ENCODE measurements at regions not wholly inside any gene's neighbourhood (a gene's known extent, or its start where the extent isn't known, plus 50 kb on each side); places are given as distances from the start of the nearest gene placed in this dataset.

- Histone ChIP-seq H3K36me3 (ENCODE audit: control insufficient read depth in 2 of 2, extremely low read depth in 1 of 2, insufficient read depth in 2 of 2, low read length in 2 of 2) (no peaks in the 10 kb centered on the region), H3K9ac (replicated peaks; ENCODE audit: extremely low read depth, insufficient read depth, low read length) (no peak overlapping the region), H3K4me1 (ENCODE audit: control insufficient read depth, extremely low read depth, insufficient read depth, low read length) (no peaks in the 10 kb centered on the region), H3K9me3 (replicated peaks; ENCODE audit: control insufficient read depth, insufficient read depth, low read length) (no peaks in the 10 kb centered on the region), H4K20me1 (replicated peaks; ENCODE audit: control insufficient read depth, extremely low read depth, insufficient read depth, low read length) (no peaks in the 10 kb centered on the region), H3K9me1 (replicated peaks; ENCODE audit: control insufficient read depth, extremely low read depth, insufficient read depth, low read length) (no peaks in the 10 kb centered on the region), H2AFZ (ENCODE audit: low read depth, low read length) (no peak overlapping the region), H3K27ac (ENCODE audit: insufficient read depth, low read depth, low read length) (no peak overlapping the region), H3K79me2 (ENCODE audit: control insufficient read depth, insufficient read depth, low read length) (no peaks in the 10 kb centered on the region), H3K27me3 (ENCODE audit: control insufficient read depth in 2 of 2, insufficient read depth in 2 of 2, low read length in 2 of 2) (no peaks in the 10 kb centered on the region), H3K4me3 (replicated peaks in 1 of 3; ENCODE audit: insufficient read depth in 1 of 3, low read depth in 1 of 3, low read length in 3 of 3) (no peak overlapping the region), H3K4me2 (ENCODE audit: insufficient read depth, low read length) (no peak overlapping the region)
- FAIRE-seq, result no peak
- POLR2A ChIA-PET, result no interaction called here
- intact Hi-C loops (cut with micrococcal nuclease) (no loop called here), dilution Hi-C loops (cut with MboI; ENCODE audit: extremely low pct_ligation_motif_present, low sequenced_read_pairs) (no loop called here)
- DNase-seq (ENCODE audit: low read depth, low spot score), result no peak
- TF ChIP-seq FOS (IDR thresholded peaks at IDR 0.05; ENCODE audit: borderline replicate concordance, insufficient read depth, low read length), result no peak
- BruUV-seq (replicated peaks), result no TSS peak
- CTCF ChIA-PET, result no interaction called here
These were observed 263.1 kb downstream of the LOXHD1 start for GRCh38 chr18:46393961-46394360.

DNA sequence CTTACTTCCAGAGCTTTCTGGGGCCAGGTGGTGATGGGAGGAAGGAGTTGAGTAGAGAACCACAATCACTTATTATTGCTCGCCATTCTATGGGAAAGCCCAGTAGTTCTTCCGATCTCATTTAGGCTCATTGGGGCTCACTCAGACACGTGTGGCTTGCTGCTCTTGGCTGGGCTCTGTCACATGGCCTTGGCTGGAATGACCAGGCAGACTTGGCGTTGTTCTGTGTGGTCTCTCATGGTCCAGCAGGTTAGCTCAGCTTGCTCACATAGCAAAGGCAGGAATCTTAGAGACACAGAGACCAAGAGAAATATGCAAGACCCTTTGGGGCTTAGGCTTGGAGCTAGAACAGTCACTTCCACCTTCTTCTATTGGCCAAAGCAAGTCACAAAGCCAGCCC is 261.2 kb downstream of the LOXHD1 start:
- Histone ChIP-seq H3K36me3 (ENCODE audit: control insufficient read depth in 2 of 2, extremely low read depth in 1 of 2, insufficient read depth in 2 of 2, low read length in 2 of 2) (no peaks in the 10 kb centered on the region), H2AFZ (ENCODE audit: low read depth, low read length) (no peak overlapping the region), H3K79me2 (ENCODE audit: control insufficient read depth, insufficient read depth, low read length) (no peaks in the 10 kb centered on the region), H3K4me1 (ENCODE audit: control insufficient read depth, extremely low read depth, insufficient read depth, low read length) (no peaks in the 10 kb centered on the region), H3K4me2 (ENCODE audit: insufficient read depth, low read length) (no peak overlapping the region), H3K9me3 (replicated peaks; ENCODE audit: control insufficient read depth, insufficient read depth, low read length) (no peaks in the 10 kb centered on the region), H3K9me1 (replicated peaks; ENCODE audit: control insufficient read depth, extremely low read depth, insufficient read depth, low read length) (no peaks in the 10 kb centered on the region), H3K4me3 (replicated peaks in 1 of 3; ENCODE audit: insufficient read depth in 1 of 3, low read depth in 1 of 3, low read length in 3 of 3) (no peak overlapping the region), H3K9ac (replicated peaks; ENCODE audit: extremely low read depth, insufficient read depth, low read length) (no peak overlapping the region), H3K27ac (ENCODE audit: insufficient read depth, low read depth, low read length) (no peak overlapping the region), H4K20me1 (replicated peaks; ENCODE audit: control insufficient read depth, extremely low read depth, insufficient read depth, low read length) (no peaks in the 10 kb centered on the region), H3K27me3 (ENCODE audit: control insufficient read depth in 2 of 2, insufficient read depth in 2 of 2, low read length in 2 of 2) (no peaks in the 10 kb centered on the region)
- FAIRE-seq (no peak), DNase-seq (ENCODE audit: low read depth, low spot score) (no peak)
- POLR2A ChIA-PET, result no interaction called here
- intact Hi-C loops (cut with micrococcal nuclease) (no loop called here), dilution Hi-C loops (cut with MboI; ENCODE audit: extremely low pct_ligation_motif_present, low sequenced_read_pairs) (no loop called here)
- BruUV-seq (replicated peaks), result no TSS peak
- CTCF ChIA-PET, result no interaction called here
- TF ChIP-seq GATA2 (IDR thresholded peaks at IDR 0.05; ENCODE audit: insufficient read depth, insufficient read length, low read depth, low read length) (no peak), FOS (IDR thresholded peaks at IDR 0.05; ENCODE audit: borderline replicate concordance, insufficient read depth, low read length) (no peak), MYC (IDR thresholded peaks at IDR 0.05; ENCODE audit: low read depth, low read length) (no peak), MAX (IDR thresholded peaks at IDR 0.05; ENCODE audit: insufficient read depth, insufficient read length) (no peak), POLR2A (IDR thresholded peaks at IDR 0.05; ENCODE audit: low read depth, low read length) (no peak), JUN (IDR thresholded peaks at IDR 0.05; ENCODE audit: borderline replicate concordance, insufficient read depth, insufficient read length, low read depth) (no peak), CTCF (IDR thresholded peaks at IDR 0.05; ENCODE audit: extremely low read depth in 1 of 2, insufficient read depth in 1 of 2, low read depth in 1 of 2, low read length in 2 of 2) (no peak), POLR2AphosphoS5 (IDR thresholded peaks at IDR 0.05; ENCODE audit: insufficient read depth, low read depth, low read length) (no peak), EZH2 (IDR thresholded peaks at IDR 0.05; ENCODE audit: borderline replicate concordance, low read depth, low read length, severe bottlenecking) (no peak)
